ENCODE measurements at regions not wholly inside any gene's neighbourhood (a gene's known extent, or its start where the extent isn't known, plus 50 kb on each side); places are given as distances from the start of the nearest gene placed in this dataset.

GRCh38 chr6:48818052-48818412 lies 645.0 kb downstream of the MMUT start:
- no peak for DNase-seq (ENCODE audit: low spot score)

- no peak for DNase-seq (ENCODE audit: low spot score)
Measured at GRCh38 chr6:48817333-48818051, 645.6 kb downstream of the MMUT start.

- DNase-seq (ENCODE audit: low spot score) = no peak
Measured at GRCh38 chr6:48814957-48815356, 648.1 kb downstream of the MMUT start.

- DNase-seq (ENCODE audit: low spot score) = no peak
Measured at GRCh38 chr6:48813836-48814235, 649.2 kb downstream of the MMUT start.

GRCh38 chr6:48809700-48810099 lies 653.4 kb downstream of the MMUT start:
- DNase-seq (ENCODE audit: low spot score) = no peak

- DNase-seq (ENCODE audit: low spot score) = no peak
Measured at GRCh38 chr6:48809245-48809644, 653.8 kb downstream of the MMUT start.

GRCh38 chr6:48798296-48798695 lies 664.8 kb downstream of the MMUT start:
- no peak for DNase-seq (ENCODE audit: low spot score)

- no peak for DNase-seq (ENCODE audit: low spot score)
Measured at GRCh38 chr6:48782225-48782624, 671.2 kb upstream of the PTCHD4 start.

GRCh38 chr6:48777411-48777810 lies 666.4 kb upstream of the PTCHD4 start:
- DNase-seq (ENCODE audit: low spot score) = no peak

- no peak for DNase-seq (ENCODE audit: low spot score)
Measured at GRCh38 chr6:48775157-48775556, 664.2 kb upstream of the PTCHD4 start.

- DNase-seq (ENCODE audit: low spot score) = no peak
Measured at GRCh38 chr6:48774276-48774675, 663.3 kb upstream of the PTCHD4 start.

GRCh38 chr6:48766349-48766748 lies 655.4 kb upstream of the PTCHD4 start:
- DNase-seq (ENCODE audit: low spot score) = peak; percentile 17

GRCh38 chr6:48765352-48765961 lies 654.5 kb upstream of the PTCHD4 start:
- peak; percentile 57 for DNase-seq (ENCODE audit: low spot score)

- DNase-seq (ENCODE audit: low spot score) = no peak
Measured at GRCh38 chr6:48764286-48765044, 653.5 kb upstream of the PTCHD4 start.

- DNase-seq (ENCODE audit: low spot score) = no peak
Measured at GRCh38 chr6:48757661-48758060, 646.7 kb upstream of the PTCHD4 start.

- no peak for DNase-seq (ENCODE audit: low spot score)
Measured at GRCh38 chr6:48755315-48755714, 644.3 kb upstream of the PTCHD4 start.

- no peak for DNase-seq (ENCODE audit: low spot score)
Measured at GRCh38 chr6:48754641-48755040, 643.6 kb upstream of the PTCHD4 start.

GRCh38 chr6:48750861-48751260 lies 639.9 kb upstream of the PTCHD4 start:
- no peak for DNase-seq (ENCODE audit: low spot score)

- DNase-seq (ENCODE audit: low spot score) = no peak
Measured at GRCh38 chr6:48747471-48747870, 636.5 kb upstream of the PTCHD4 start.

- DNase-seq (ENCODE audit: low spot score) = no peak
Measured at GRCh38 chr6:48747040-48747439, 636.0 kb upstream of the PTCHD4 start.

- DNase-seq (ENCODE audit: low spot score) = peak; percentile 14
Measured at GRCh38 chr6:48744948-48745347, 634.0 kb upstream of the PTCHD4 start.

- no peak for DNase-seq (ENCODE audit: low spot score)
Measured at GRCh38 chr6:48743738-48744137, 632.7 kb upstream of the PTCHD4 start.

GRCh38 chr6:48736501-48737206 lies 625.7 kb upstream of the PTCHD4 start:
- DNase-seq (ENCODE audit: low spot score) = peak; percentile 31
